Trophoblast cell (in vitro differentiated cells and primary cell): ENCODE measurements at regions not wholly inside any gene's neighbourhood (a gene's known extent, or its start where the extent isn't known, plus 50 kb on each side); places are given as distances from the start of the nearest gene placed in this dataset.

Experiments used
- DNase-seq, 2 donors: peaks; one replicate each; pipeline ENCODE4 v3.0.0-alpha.2; 2016
- H2AFZ ChIP-seq: 2 replicates; pipeline ENCODE4 v1.6.1; 2013; ENCODE audit warnings: low read length, moderate library complexity, mild to moderate bottlenecking; ENCODE audit not compliant: insufficient read depth, poor library complexity
- H2AK5ac ChIP-seq: 2 replicates; pipeline ENCODE4 v1.6.1; 2013; ENCODE audit warnings: mild to moderate bottlenecking, low read length
- H2BK120ac ChIP-seq: 2 replicates; pipeline ENCODE4 v1.6.1; 2013; ENCODE audit warnings: low read length, mild to moderate bottlenecking, moderate library complexity; ENCODE audit not compliant: insufficient read depth, poor library complexity
- H2BK12ac ChIP-seq: 2 replicates; pipeline ENCODE4 v1.6.1; 2013; ENCODE audit warnings: mild to moderate bottlenecking, low read length, moderate library complexity
- H2BK5ac ChIP-seq: 2 replicates; pipeline ENCODE4 v1.6.1; 2013; ENCODE audit warnings: low read length, low read depth, moderate library complexity, mild to moderate bottlenecking; ENCODE audit not compliant: poor library complexity
- H3K14ac ChIP-seq: 2 replicates; pipeline ENCODE4 v1.6.1; 2013; ENCODE audit warnings: mild to moderate bottlenecking, low read length
- H3K18ac ChIP-seq: 2 replicates; pipeline ENCODE4 v1.6.1; 2013; ENCODE audit warnings: mild to moderate bottlenecking, low read length
- H3K23ac ChIP-seq: 2 replicates; pipeline ENCODE4 v1.6.1; 2013; ENCODE audit warnings: low read length
- H3K27ac ChIP-seq: 2 replicates; pipeline ENCODE4 v1.5.1; 2013; ENCODE audit warnings: low read depth, mild to moderate bottlenecking, inconsistent platforms, low read length, moderate library complexity
- H3K27me3 ChIP-seq: 2 replicates; pipeline ENCODE4 v1.6.1; 2013; ENCODE audit warnings: inconsistent platforms, mild to moderate bottlenecking, low read length, moderate library complexity; ENCODE audit not compliant: insufficient read depth
- H3K36me3 ChIP-seq, 2 experiments: 1 replicate in 1 of 2; 2 replicates in 1 of 2; pipeline ENCODE4 v1.6.1; 2013; ENCODE audit warnings: low read length in 2 of 2, mild to moderate bottlenecking in 2 of 2, moderate library complexity in 1 of 2; ENCODE audit not compliant: insufficient read depth in 2 of 2, control insufficient read depth in 1 of 2
- H3K4ac ChIP-seq: 2 replicates; pipeline ENCODE4 v1.6.1; 2013; ENCODE audit warnings: low read depth, mild to moderate bottlenecking, low read length, moderate library complexity
- H3K4me1 ChIP-seq, 2 experiments: 1 replicate in 1 of 2; 2 replicates in 1 of 2; pipeline ENCODE4 v1.6.1; 2013; ENCODE audit warnings: low read length in 2 of 2, mild to moderate bottlenecking in 2 of 2, moderate library complexity in 1 of 2; ENCODE audit not compliant: insufficient read depth in 2 of 2, control insufficient read depth in 1 of 2
- H3K4me2 ChIP-seq: 2 replicates; pipeline ENCODE4 v1.6.1; 2013; ENCODE audit warnings: inconsistent platforms, mild to moderate bottlenecking, low read length, moderate library complexity
- H3K4me3 ChIP-seq: 2 replicates; pipeline ENCODE4 v1.5.1; 2013; ENCODE audit warnings: mild to moderate bottlenecking, low read depth, low read length, inconsistent platforms
- H3K79me1 ChIP-seq: one replicate; pipeline ENCODE4 v1.6.1; 2013; ENCODE audit warnings: low read length
- H3K79me2 ChIP-seq: 2 replicates; pipeline ENCODE4 v1.6.1; 2013; ENCODE audit warnings: low read length, mild to moderate bottlenecking; ENCODE audit not compliant: control insufficient read depth, insufficient read depth, poor library complexity
- H3K9ac ChIP-seq: 2 replicates; pipeline ENCODE4 v1.6.1; 2013; ENCODE audit warnings: mild to moderate bottlenecking, low read length
- H3K9me3 ChIP-seq: 2 replicates; pipeline ENCODE4 v1.6.1; 2013; ENCODE audit warnings: low read depth, mild to moderate bottlenecking, control low read depth, inconsistent platforms, low read length; ENCODE audit not compliant: insufficient read depth
- H4K12ac ChIP-seq: 2 replicates; pipeline ENCODE4 v1.6.1; 2013; ENCODE audit warnings: low read depth, mild to moderate bottlenecking, low read length, moderate library complexity
- H4K8ac ChIP-seq: 2 replicates; pipeline ENCODE4 v1.6.1; 2013; ENCODE audit warnings: low read depth, mild to moderate bottlenecking, low read length, moderate library complexity
- H4K91ac ChIP-seq: one replicate; pipeline ENCODE4 v1.6.1; 2013; ENCODE audit warnings: low read depth, mild to moderate bottlenecking, low read length, moderate library complexity
- WGBS: extraction: QIAGEN DNeasy Blood & Tissue Kit; methylation state at CpG from one replicate; pipeline ENCODE4 v1.1.7; 2013; ENCODE audit warnings: missing lambda C conversion rate; ENCODE audit not compliant: insufficient read length, insufficient coverage; ENCODE audit errors: extremely low coverage; 5-methylcytosine and 5-hydroxymethylcytosine counted together

GRCh38 chr2:19035238-19035637, 323.2 kb downstream of the OSR1 start:
- no CpG with 5 or more reads among the region's 3 CpGs for WGBS

GRCh38 chr2:19033240-19033639, 325.2 kb downstream of the OSR1 start:
- Histone ChIP-seq H4K8ac (no peak overlapping the region), H4K12ac (no peak overlapping the region), H3K4me2 (no peak overlapping the region), H3K4me3 (no peak overlapping the region), H4K91ac (no peak overlapping the region), H3K4me1 (no peaks in the 10 kb centered on the region), H3K18ac (no peak overlapping the region), H3K79me1 (no peaks in the 10 kb centered on the region), H2AK5ac (no peak overlapping the region), H3K27me3 (no peaks in the 10 kb centered on the region), H2BK12ac (no peak overlapping the region), H3K36me3 (no peaks in the 10 kb centered on the region), H3K9me3 (no peaks in the 10 kb centered on the region), H2BK5ac (no peak overlapping the region), H3K79me2 (no peaks in the 10 kb centered on the region), H3K4ac (no peak overlapping the region), H3K23ac (no peak overlapping the region), H3K14ac (no peak overlapping the region), H3K9ac (no peak overlapping the region), H2BK120ac (no peak overlapping the region), H2AFZ (no peak overlapping the region), H3K27ac (no peak overlapping the region)
- no CpG with 5 or more reads among the region's 3 CpGs for WGBS
- no peak for DNase-seq

More at GRCh38 chr2:19035238-19035637, 323.2 kb downstream of the OSR1 start:
- Histone ChIP-seq H3K4me2 (no peak overlapping the region), H3K9me3 (no peaks in the 10 kb centered on the region), H4K12ac (no peak overlapping the region), H3K79me2 (no peaks in the 10 kb centered on the region), H3K14ac (no peak overlapping the region), H3K27me3 (no peaks in the 10 kb centered on the region), H2AK5ac (no peak overlapping the region), H3K27ac (no peak overlapping the region), H3K36me3 (no peaks in the 10 kb centered on the region), H3K18ac (no peak overlapping the region), H2BK12ac (no peak overlapping the region), H3K4ac (no peak overlapping the region), H3K79me1 (no peaks in the 10 kb centered on the region), H2BK120ac (no peak overlapping the region), H4K91ac (no peak overlapping the region), H3K9ac (no peak overlapping the region), H3K4me1 (no peaks in the 10 kb centered on the region), H3K4me3 (no peak overlapping the region), H3K23ac (no peak overlapping the region), H2AFZ (no peak overlapping the region), H2BK5ac (no peak overlapping the region), H4K8ac (no peak overlapping the region)
- DNase-seq, result no peak

- Histone ChIP-seq H3K9ac (no peak overlapping the region), H2BK12ac (no peak overlapping the region), H3K79me2 (no peaks in the 10 kb centered on the region), H2AK5ac (no peak overlapping the region), H2BK5ac (no peak overlapping the region), H4K91ac (no peak overlapping the region), H3K14ac (no peak overlapping the region), H3K27me3 (no peaks in the 10 kb centered on the region), H3K4me2 (no peak overlapping the region), H3K79me1 (no peaks in the 10 kb centered on the region), H2AFZ (no peak overlapping the region), H3K9me3 (no peaks in the 10 kb centered on the region), H3K27ac (no peak overlapping the region), H3K4me3 (no peak overlapping the region), H3K23ac (no peak overlapping the region), H3K4me1 (no peaks in the 10 kb centered on the region), H3K4ac (no peak overlapping the region), H3K36me3 (no peaks in the 10 kb centered on the region), H3K18ac (no peak overlapping the region), H4K12ac (no peak overlapping the region), H4K8ac (no peak overlapping the region), H2BK120ac (no peak overlapping the region)
- DNase-seq, result no peak
- no CpG with 5 or more reads among the region's 1 CpG for WGBS
These were observed 326.8 kb downstream of the OSR1 start for GRCh38 chr2:19031642-19032041.

GRCh38 chr2:19029655-19030054, 328.8 kb downstream of the OSR1 start:
- no peak overlapping the region for H3K18ac ChIP-seq
- H3K9me3 ChIP-seq, result no peaks in the 10 kb centered on the region
- H3K4me1 ChIP-seq, result no peaks in the 10 kb centered on the region
- H3K4me3 ChIP-seq, result no peak overlapping the region
- H2BK5ac ChIP-seq, result no peak overlapping the region
- DNase-seq, result no peak
- no peaks in the 10 kb centered on the region for H3K27me3 ChIP-seq
- WGBS, result no CpG with 5 or more reads among the region's 3 CpGs
- no peaks in the 10 kb centered on the region for H3K36me3 ChIP-seq
- H2AFZ ChIP-seq, result no peak overlapping the region
- H4K91ac ChIP-seq, result no peak overlapping the region
- no peak overlapping the region for H4K12ac ChIP-seq
- H2BK12ac ChIP-seq, result no peak overlapping the region
- no peak overlapping the region for H3K4me2 ChIP-seq
- H3K79me1 ChIP-seq, result no peaks in the 10 kb centered on the region
- no peaks in the 10 kb centered on the region for H3K79me2 ChIP-seq
- H4K8ac ChIP-seq, result no peak overlapping the region
- no peak overlapping the region for H3K23ac ChIP-seq
- H3K4ac ChIP-seq, result no peak overlapping the region
- H3K27ac ChIP-seq, result no peak overlapping the region
- no peak overlapping the region for H2AK5ac ChIP-seq
- H3K14ac ChIP-seq, result no peak overlapping the region
- no peak overlapping the region for H3K9ac ChIP-seq
- H2BK120ac ChIP-seq, result no peak overlapping the region
